GM18858 (cell line): ENCODE measurements at regions not wholly inside any gene's neighbourhood (a gene's known extent, or its start where the extent isn't known, plus 50 kb on each side); places are given as distances from the start of the nearest gene placed in this dataset.
"Not testable (repeated sequence)": the region's sequence is repeated elsewhere in the genome, so short reads cannot be mapped to it uniquely, and the experiment has no call there.

ENCODE experiments used
- ATAC-seq: cut with Tn5 transposase; IDR thresholded peaks from one replicate; pipeline ENCODE4 v1.9.1; 2021; ENCODE audit not compliant: unreplicated experiment

DNA sequence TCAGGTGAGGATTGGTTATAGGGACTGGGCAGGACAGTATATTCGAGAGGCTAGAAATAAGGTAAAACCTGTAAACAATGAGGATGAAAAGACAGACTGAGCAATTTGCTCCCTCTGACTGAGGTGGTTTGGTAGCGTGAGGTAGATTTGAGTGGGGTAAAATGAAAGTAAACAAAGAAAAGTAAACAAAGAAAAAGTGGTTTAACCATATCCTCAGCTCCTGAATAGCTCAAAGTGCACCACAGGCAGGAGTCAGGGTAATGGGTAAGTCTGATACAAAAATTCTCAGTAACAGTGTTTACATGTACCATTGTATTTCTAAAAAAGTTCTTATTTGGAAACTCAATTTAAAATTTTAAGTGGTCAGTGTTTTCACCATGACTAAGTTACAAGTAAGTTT lies 203.1 kb upstream of the ARRDC3 start:
- no peak for ATAC-seq

GRCh38 chr5:91584352-91584751 lies 201.2 kb upstream of the ARRDC3 start:
- no peak for ATAC-seq

DNA sequence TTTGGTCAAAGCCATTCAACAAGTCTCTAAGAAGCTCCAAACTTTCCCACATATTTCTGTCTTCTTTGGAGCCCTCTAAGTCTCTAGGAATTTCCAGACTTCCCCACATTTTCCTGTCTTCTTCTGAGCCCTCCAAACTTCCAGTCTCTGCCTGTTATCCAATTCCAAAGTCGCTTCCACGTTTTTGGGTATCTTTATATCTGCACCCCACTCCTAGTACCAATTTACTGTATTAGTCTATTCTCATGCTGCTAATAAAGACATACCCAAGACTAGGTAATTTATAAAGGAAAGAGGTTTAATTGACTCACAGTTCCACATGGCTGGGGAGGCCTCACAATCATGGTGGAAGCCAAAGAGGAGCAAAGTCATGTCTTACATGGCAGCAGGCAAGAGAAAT lies 182.9 kb upstream of the ARRDC3 start:
- not testable (repeated sequence) for ATAC-seq

DNA sequence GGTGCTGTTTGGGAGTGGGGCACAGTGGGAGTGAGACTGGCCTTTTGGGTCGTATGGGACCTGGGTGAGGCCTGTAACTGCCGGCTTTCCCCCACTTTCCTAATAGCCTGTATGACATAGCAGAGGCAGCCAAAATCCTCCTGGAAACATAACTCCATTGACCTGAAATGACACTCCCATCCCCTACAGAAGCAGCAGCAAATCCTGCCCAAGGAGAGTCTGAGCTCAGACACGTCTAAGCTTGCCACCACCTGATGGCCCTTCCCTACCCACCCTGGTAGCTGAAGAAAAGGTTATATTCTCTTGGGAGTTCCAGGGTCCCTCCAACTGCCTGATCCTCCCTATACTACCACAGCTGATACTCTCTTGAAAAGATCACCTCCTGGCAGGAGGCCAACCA lies 179.8 kb upstream of the ARRDC3 start:
- ATAC-seq, result no peak

DNA sequence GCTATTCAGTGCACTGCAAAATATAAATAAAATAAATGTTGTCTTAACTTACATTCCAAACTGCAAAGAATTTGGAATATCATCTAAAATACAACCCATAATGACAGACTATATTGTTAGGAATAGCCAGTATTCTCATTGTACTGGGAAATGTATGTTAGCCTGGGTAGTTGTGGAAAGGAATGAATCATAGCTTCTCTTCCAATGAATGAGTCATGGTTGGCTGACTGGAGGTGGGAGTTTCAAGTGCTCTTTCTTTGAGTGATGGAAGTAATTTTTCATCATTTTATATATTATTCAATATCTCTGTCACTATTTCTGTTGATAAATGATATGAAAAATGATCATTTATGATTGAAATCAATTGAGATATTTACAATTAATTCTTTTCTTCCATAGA lies 158.6 kb upstream of the ARRDC3 start:
- no peak for ATAC-seq

DNA sequence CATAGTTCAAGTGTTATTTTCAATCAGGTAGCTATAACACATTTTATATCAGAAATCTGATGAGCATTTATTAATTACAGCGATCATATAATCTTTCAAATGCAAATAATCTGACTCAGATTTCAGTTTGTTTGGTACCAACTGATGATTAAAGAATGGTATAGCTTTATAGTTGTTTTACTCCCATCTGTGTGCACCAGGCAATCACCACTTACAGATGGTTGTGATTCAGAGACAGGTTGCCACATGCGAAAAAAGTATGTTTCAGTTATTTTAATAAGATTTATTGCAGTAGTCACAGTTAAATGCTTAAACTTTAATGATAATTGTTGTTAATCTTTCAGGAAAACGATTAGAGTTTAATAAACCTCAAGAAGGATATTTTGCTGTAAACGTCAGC lies 155.1 kb upstream of the ARRDC3 start:
- no peak for ATAC-seq

- no peak for ATAC-seq
These were observed 152.4 kb upstream of the ARRDC3 start for GRCh38 chr5:91535499-91535898.

DNA sequence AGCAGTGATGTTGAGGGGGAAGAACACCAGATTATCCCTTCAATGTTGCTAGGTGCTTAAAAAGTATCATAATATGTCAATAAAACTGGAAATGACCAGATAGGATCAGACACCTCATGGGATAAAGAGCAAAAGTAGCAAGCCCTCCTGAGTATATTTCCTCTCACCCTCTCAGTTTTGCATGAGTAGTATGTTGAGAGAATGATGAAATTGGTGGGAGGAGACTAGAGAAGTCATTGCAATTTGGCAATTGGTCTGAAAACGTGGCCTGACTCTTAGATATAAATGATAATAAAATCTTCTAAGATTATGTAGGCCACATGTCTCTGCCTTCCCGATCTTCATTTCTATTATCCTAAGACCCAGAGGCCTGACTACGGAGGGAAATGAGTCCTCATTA lies 151.2 kb upstream of the ARRDC3 start:
- ATAC-seq, result no peak

- ATAC-seq, result no peak
These were observed 149.7 kb upstream of the ARRDC3 start for GRCh38 chr5:91532779-91533178.

- no peak for ATAC-seq
These were observed 149.2 kb upstream of the ARRDC3 start for GRCh38 chr5:91532281-91532680.

DNA sequence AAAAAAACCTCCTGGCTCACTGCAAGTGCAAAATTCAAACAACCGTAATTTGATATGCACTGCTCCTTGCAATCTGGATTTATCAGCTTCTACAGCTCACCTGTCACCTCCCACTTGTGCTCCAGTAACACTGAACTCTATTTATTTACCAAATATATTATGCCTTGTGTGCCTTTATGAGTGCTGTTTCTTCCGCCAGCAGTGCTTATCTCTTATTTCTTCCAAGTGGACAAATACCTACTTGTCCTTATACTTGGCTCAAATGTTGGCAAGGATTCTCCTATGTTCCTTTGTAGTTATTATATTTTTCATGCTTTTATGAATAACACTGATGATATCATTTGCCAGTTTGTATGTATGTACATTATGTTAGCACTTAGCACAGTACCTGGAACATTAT lies 145.7 kb upstream of the ARRDC3 start:
- no peak for ATAC-seq

- ATAC-seq, result no peak
These were observed 138.7 kb upstream of the ARRDC3 start for GRCh38 chr5:91521785-91522184.

- ATAC-seq, result no peak
These were observed 138.2 kb upstream of the ARRDC3 start for GRCh38 chr5:91521334-91521733.

- no peak for ATAC-seq
These were observed 131.3 kb upstream of the ARRDC3 start for GRCh38 chr5:91514400-91514799.

GRCh38 chr5:91503321-91503720 lies 120.2 kb upstream of the ARRDC3 start:
- ATAC-seq, result no peak

- no peak for ATAC-seq
These were observed 117.6 kb upstream of the ARRDC3 start for GRCh38 chr5:91500758-91501157.

- ATAC-seq, result peak; percentile 74
These were observed 116.9 kb upstream of the ARRDC3 start for GRCh38 chr5:91499943-91500531.

DNA sequence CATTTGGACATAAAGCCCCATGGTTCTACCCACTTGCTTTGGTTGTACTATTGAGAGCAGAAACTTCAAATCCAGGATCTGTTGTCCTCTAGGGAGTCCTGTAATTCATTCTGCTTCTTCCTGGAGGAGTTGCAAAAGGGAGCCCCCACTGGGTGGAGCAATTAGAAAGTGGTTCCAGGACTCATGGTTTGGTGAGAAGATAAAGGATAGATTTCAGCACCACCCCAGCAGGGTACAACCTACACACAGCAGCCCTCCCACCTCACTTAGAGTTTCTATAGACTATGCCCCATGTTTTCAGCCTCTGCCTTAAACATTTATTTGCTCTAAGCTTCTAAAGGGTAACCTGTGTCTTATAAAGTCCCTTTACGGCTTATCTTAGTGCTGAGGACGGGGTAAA lies 112.6 kb upstream of the ARRDC3 start:
- ATAC-seq, result no peak

- no peak for ATAC-seq
These were observed 111.4 kb upstream of the ARRDC3 start for GRCh38 chr5:91494447-91494996.

GRCh38 chr5:91493086-91493485 lies 110.0 kb upstream of the ARRDC3 start:
- ATAC-seq, result no peak

DNA sequence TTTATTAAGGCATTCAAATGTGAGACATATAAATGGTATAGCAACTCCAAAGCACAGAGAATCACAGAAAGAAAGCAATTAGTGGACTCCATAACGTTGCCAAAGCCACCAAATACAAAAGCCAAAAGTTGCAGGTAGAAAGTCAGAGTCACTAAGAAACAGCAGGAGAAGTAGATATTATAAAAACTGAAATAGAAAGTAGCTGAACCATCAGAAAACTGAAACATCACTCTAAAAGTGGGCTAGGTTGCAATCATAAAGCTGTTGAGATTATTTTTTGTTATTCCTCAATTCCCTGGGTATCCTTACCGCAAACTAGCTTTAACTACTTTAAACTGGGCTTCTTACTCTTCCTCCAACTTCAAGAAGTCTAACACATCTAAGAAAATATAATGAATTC lies 108.1 kb upstream of the ARRDC3 start:
- ATAC-seq, result no peak

DNA sequence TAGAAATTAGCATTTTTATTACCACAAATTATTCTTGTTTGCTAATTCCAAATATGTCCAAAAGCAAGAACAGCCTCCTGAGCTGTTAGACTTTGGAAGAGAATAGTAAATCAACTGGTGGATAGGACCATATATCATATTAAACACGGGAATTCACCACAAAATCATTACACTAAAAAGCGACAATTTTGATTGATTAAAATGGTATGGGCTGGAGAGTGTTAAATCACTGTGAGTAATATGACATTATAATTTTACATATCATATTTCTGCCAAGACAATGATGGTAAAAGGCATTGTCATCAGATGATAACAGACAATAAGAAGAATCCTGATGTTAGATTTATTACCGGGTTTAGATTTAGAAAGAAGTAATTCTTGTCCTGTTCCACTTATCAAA lies 107.2 kb upstream of the ARRDC3 start:
- ATAC-seq, result no peak

GRCh38 chr5:91487420-91487819 lies 104.3 kb upstream of the ARRDC3 start:
- no peak for ATAC-seq
